ENCODE measurements at regions not wholly inside any gene's neighbourhood (a gene's known extent, or its start where the extent isn't known, plus 50 kb on each side); places are given as distances from the start of the nearest gene placed in this dataset.

- H3K9me3 Mint-ChIP-seq: no peaks in the 10 kb centered on the region
- peaks cover 59% of the 10 kb centered on the region for H3K27me3 Mint-ChIP-seq
- no peak overlapping the region for H3K27ac Mint-ChIP-seq
- H3K4me3 Mint-ChIP-seq: no peak overlapping the region
- H3K36me3 Mint-ChIP-seq (ENCODE audit: low read depth): no peaks in the 10 kb centered on the region
- no peaks in the 10 kb centered on the region for H3K4me1 Mint-ChIP-seq (ENCODE audit: low read depth)
These were observed 192.7 kb downstream of the BUD13 start for GRCh38 chr11:116579857-116580727.

GRCh38 chr11:116579031-116579653 lies 193.6 kb downstream of the BUD13 start:
- peaks cover 52% of the 10 kb centered on the region for H3K27me3 Mint-ChIP-seq
- no peak overlapping the region for H3K27ac Mint-ChIP-seq
- H3K4me1 Mint-ChIP-seq (ENCODE audit: low read depth): no peaks in the 10 kb centered on the region
- no peak overlapping the region for H3K4me3 Mint-ChIP-seq
- H3K9me3 Mint-ChIP-seq: no peaks in the 10 kb centered on the region
- no peaks in the 10 kb centered on the region for H3K36me3 Mint-ChIP-seq (ENCODE audit: low read depth)

- Mint-ChIP-seq H3K36me3 (ENCODE audit: low read depth) (no peaks in the 10 kb centered on the region), H3K4me1 (ENCODE audit: low read depth) (no peaks in the 10 kb centered on the region), H3K4me3 (no peak overlapping the region), H3K27me3 (peaks cover 45% of the 10 kb centered on the region), H3K9me3 (no peaks in the 10 kb centered on the region), H3K27ac (no peak overlapping the region)
These were observed 194.8 kb downstream of the BUD13 start for GRCh38 chr11:116577956-116578355.

- Mint-ChIP-seq H3K27ac (no peak overlapping the region), H3K4me3 (no peak overlapping the region), H3K9me3 (no peaks in the 10 kb centered on the region), H3K4me1 (ENCODE audit: low read depth) (no peaks in the 10 kb centered on the region), H3K27me3 (peaks cover 44% of the 10 kb centered on the region), H3K36me3 (ENCODE audit: low read depth) (no peaks in the 10 kb centered on the region)
These were observed 195.5 kb downstream of the BUD13 start for GRCh38 chr11:116577273-116577672.

- Mint-ChIP-seq H3K27ac (no peak overlapping the region), H3K36me3 (ENCODE audit: low read depth) (no peaks in the 10 kb centered on the region), H3K4me1 (ENCODE audit: low read depth) (no peaks in the 10 kb centered on the region), H3K9me3 (no peaks in the 10 kb centered on the region), H3K27me3 (peaks cover 37% of the 10 kb centered on the region), H3K4me3 (no peak overlapping the region)
These were observed 196.3 kb downstream of the BUD13 start for GRCh38 chr11:116576526-116576925.

- Mint-ChIP-seq H3K9me3 (peaks cover 7% of the 10 kb centered on the region), H3K4me1 (ENCODE audit: low read depth) (no peaks in the 10 kb centered on the region), H3K27ac (no peak overlapping the region), H3K4me3 (no peak overlapping the region), H3K36me3 (ENCODE audit: low read depth) (no peaks in the 10 kb centered on the region), H3K27me3 (no peaks in the 10 kb centered on the region)
These were observed 205.0 kb downstream of the BUD13 start for GRCh38 chr11:116567721-116568242.

DNA sequence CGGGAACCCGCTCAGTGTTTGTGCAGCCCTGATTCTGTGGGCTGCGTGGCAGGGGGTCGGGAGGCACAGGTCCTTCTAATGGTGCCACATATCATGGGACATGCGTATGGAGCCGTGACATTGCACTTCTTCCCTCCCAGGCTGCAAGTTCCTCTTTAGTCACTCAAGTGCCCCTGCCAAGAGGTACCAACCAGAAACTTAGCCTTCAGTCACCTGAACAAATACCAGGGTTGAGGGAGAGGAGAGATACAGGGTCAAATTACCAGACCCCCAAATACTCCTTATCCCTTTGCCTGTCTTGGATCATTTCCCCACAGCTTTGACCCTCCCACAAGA lies 209.1 kb downstream of the BUD13 start:
- Mint-ChIP-seq H3K27me3 (no peaks in the 10 kb centered on the region), H3K36me3 (ENCODE audit: low read depth) (no peaks in the 10 kb centered on the region), H3K4me3 (no peak overlapping the region), H3K9me3 (peaks cover 7% of the 10 kb centered on the region), H3K4me1 (ENCODE audit: low read depth) (no peaks in the 10 kb centered on the region), H3K27ac (no peak overlapping the region)

DNA sequence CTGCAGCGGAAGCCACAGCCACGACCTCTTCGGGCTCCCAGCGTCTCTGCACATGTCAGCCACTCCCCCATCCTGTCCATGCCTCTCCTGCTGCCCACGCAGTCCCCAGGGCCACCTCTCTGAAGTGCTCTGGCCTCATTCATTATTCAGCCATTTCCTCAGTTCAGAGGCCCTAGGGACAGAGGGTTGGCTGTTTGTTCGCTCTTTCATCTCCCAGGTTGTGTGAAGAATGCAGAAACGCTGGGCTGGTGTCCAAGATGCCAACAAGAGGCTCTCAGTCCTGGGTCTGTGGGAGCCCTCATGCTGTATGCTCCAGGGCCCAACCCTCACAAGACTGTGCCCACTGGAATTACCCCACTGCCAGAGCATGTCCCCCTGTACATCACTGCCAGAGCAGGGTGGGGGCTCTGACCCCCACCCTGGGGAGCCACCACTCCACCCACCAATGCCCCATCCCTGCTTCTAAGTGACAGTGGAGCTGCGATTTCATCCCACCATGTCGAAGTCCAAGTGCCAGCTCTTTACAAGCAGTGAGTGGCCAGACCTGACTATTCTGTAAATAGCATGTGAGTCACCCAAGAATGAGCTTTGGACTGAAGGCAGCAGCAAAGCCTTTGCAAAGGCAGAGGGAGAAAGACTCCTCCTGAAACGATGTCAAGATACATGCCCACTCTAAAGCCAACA lies 209.6 kb downstream of the BUD13 start:
- Mint-ChIP-seq H3K36me3 (ENCODE audit: low read depth) (no peaks in the 10 kb centered on the region), H3K27ac (no peak overlapping the region), H3K4me1 (ENCODE audit: low read depth) (no peaks in the 10 kb centered on the region), H3K9me3 (peaks cover 7% of the 10 kb centered on the region), H3K27me3 (no peaks in the 10 kb centered on the region), H3K4me3 (no peak overlapping the region)

DNA sequence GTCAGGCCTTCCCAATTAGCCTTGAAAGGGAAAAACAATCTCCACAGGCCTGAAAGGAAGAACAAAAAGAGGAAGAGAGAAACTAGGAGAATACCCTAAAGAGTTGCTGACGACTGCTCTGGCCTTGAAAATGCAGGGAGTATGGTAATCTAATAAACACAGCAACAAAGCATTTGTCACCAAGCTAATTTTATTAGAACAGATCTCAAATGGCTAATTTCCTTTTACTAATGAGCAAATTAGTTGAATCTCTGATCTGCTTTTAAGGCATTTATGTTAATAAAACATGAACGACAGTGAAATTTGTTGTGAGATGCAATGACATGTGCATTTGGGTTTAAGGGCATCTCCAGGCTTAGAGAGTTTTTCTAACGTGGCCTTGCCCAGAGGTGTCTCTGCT lies 212.2 kb downstream of the BUD13 start:
- Mint-ChIP-seq H3K9me3 (peaks cover 4% of the 10 kb centered on the region), H3K27me3 (no peaks in the 10 kb centered on the region), H3K4me1 (ENCODE audit: low read depth) (no peaks in the 10 kb centered on the region), H3K27ac (no peak overlapping the region), H3K4me3 (no peak overlapping the region), H3K36me3 (ENCODE audit: low read depth) (no peaks in the 10 kb centered on the region)

- no peak overlapping the region for H3K27ac Mint-ChIP-seq
- H3K4me3 Mint-ChIP-seq: no peak overlapping the region
- H3K27me3 Mint-ChIP-seq: no peaks in the 10 kb centered on the region
- no peaks in the 10 kb centered on the region for H3K36me3 Mint-ChIP-seq (ENCODE audit: low read depth)
- no peaks in the 10 kb centered on the region for H3K4me1 Mint-ChIP-seq (ENCODE audit: low read depth)
- peaks cover 4% of the 10 kb centered on the region for H3K9me3 Mint-ChIP-seq
These were observed 214.1 kb downstream of the BUD13 start for GRCh38 chr11:116558504-116559211.

GRCh38 chr11:116557282-116557681 lies 215.5 kb downstream of the BUD13 start:
- Mint-ChIP-seq H3K4me3 (no peak overlapping the region), H3K9me3 (peaks cover 4% of the 10 kb centered on the region), H3K36me3 (ENCODE audit: low read depth) (no peaks in the 10 kb centered on the region), H3K4me1 (ENCODE audit: low read depth) (no peaks in the 10 kb centered on the region), H3K27ac (no peak overlapping the region), H3K27me3 (no peaks in the 10 kb centered on the region)

DNA sequence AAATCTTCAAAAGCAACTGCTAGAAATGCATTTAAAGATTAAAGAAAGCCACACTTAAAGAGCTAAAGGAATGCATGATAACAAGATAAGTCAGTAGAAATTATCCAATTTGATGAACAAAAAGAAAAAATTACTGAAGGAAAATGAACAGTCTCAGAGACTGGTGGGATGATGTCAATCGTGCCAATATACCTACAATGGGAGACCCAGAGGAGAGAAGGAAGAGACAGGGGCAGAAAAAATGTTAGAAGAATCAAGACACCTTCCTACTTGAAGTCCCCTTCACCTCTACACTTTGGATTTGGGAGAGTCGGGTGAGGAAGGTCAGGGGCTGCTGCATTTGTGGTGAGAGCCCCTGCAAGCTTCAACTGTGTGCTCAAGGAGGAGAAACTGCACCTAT lies 216.3 kb downstream of the BUD13 start:
- no peak overlapping the region for H3K27ac Mint-ChIP-seq
- no peaks in the 10 kb centered on the region for H3K4me1 Mint-ChIP-seq (ENCODE audit: low read depth)
- H3K36me3 Mint-ChIP-seq (ENCODE audit: low read depth): no peaks in the 10 kb centered on the region
- H3K9me3 Mint-ChIP-seq: peaks cover 4% of the 10 kb centered on the region
- no peak overlapping the region for H3K4me3 Mint-ChIP-seq
- no peaks in the 10 kb centered on the region for H3K27me3 Mint-ChIP-seq

- Mint-ChIP-seq H3K36me3 (ENCODE audit: low read depth) (no peaks in the 10 kb centered on the region), H3K27ac (no peak overlapping the region), H3K4me3 (no peak overlapping the region), H3K27me3 (no peaks in the 10 kb centered on the region), H3K9me3 (peaks cover 8% of the 10 kb centered on the region), H3K4me1 (ENCODE audit: low read depth) (no peaks in the 10 kb centered on the region)
These were observed 219.3 kb downstream of the BUD13 start for GRCh38 chr11:116553482-116553881.

GRCh38 chr11:116551576-116551975 lies 221.2 kb downstream of the BUD13 start:
- Mint-ChIP-seq H3K9me3 (peaks cover 8% of the 10 kb centered on the region), H3K4me1 (ENCODE audit: low read depth) (no peaks in the 10 kb centered on the region), H3K36me3 (ENCODE audit: low read depth) (no peaks in the 10 kb centered on the region), H3K27me3 (no peaks in the 10 kb centered on the region), H3K4me3 (no peak overlapping the region), H3K27ac (no peak overlapping the region)

DNA sequence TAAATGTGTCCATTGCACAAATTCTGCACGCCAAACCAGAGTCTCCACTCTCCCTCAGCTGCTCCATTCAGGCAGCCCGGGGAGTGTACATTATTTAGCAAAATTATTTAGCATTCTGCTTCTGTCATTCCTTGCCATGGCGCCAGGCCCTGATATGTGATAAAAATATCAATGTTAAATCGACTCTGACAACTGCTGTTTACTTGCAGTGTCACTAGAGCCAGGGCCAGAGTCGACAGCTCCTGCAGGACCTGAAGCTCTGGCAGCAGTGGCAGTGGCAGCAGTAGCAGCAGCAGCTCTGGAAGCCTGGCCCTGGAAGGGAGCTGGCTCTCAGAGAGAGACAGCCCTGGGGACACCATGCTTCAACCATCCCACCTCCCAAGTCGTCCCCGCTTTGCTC lies 224.5 kb downstream of the BUD13 start:
- Mint-ChIP-seq H3K9me3 (peaks cover 4% of the 10 kb centered on the region), H3K27ac (no peak overlapping the region), H3K4me1 (ENCODE audit: low read depth) (no peaks in the 10 kb centered on the region)

More for the DNA sequence above, 224.5 kb downstream of the BUD13 start:
- Mint-ChIP-seq H3K4me3 (no peak overlapping the region), H3K27me3 (no peaks in the 10 kb centered on the region), H3K36me3 (ENCODE audit: low read depth) (no peaks in the 10 kb centered on the region)

All from stimulated activated naive CD8-positive, alpha-beta T cell treated with anti-CD3 and anti-CD28 coated beads, Interleukin-15, Interleukin-2, amounts not matched to agents 100 ng/mL and 50 ng/mL, for 24 hours (primary cell).